GM23338 (cell line): ENCODE measurements at regions not wholly inside any gene's neighbourhood (a gene's known extent, or its start where the extent isn't known, plus 50 kb on each side); places are given as distances from the start of the nearest gene placed in this dataset.

Source experiments
- CTCF ChIP-seq, 2 experiments: fragments of 200-600 bp in 1 of 2; sonication (generic) in 1 of 2; conservative IDR thresholded peaks; 2 replicates each; pipeline versions ENCODE4 v1.5.1 to v1.6.1; 2016 to 2017; ENCODE audit warnings: antibody characterized with exemption in 2 of 2, low read depth in 2 of 2, mild to moderate bottlenecking in 2 of 2, moderate library complexity in 1 of 2
- ETS1 ChIP-seq: IDR thresholded peaks from 2 replicates; pipeline ENCODE4 v1.6.1; 2016; ENCODE audit warnings: antibody characterized with exemption
- EZH2 ChIP-seq: fragments of 200-600 bp; sonication (generic); IDR thresholded peaks from one replicate; pipeline ENCODE4 v1.8.0; 2017; ENCODE audit warnings: antibody characterized with exemption, mild to moderate bottlenecking, low read depth; ENCODE audit not compliant: unreplicated experiment
- EZH2phosphoT487 ChIP-seq: fragments of 200-600 bp; sonication (generic); IDR thresholded peaks from one replicate; pipeline ENCODE4 v1.8.1; 2018; ENCODE audit warnings: antibody characterized with exemption; ENCODE audit not compliant: unreplicated experiment
- JUNB ChIP-seq: IDR thresholded peaks from one replicate; pipeline ENCODE4 v1.6.1; 2016; ENCODE audit warnings: antibody characterized with exemption; ENCODE audit not compliant: unreplicated experiment
- NANOG ChIP-seq: IDR thresholded peaks from 2 replicates; pipeline ENCODE4 v1.6.1; 2016; ENCODE audit warnings: antibody characterized with exemption, borderline replicate concordance
- POLR2AphosphoS5 ChIP-seq: IDR thresholded peaks from 2 replicates; pipeline ENCODE4 v1.6.1; 2016; ENCODE audit warnings: antibody characterized with exemption, low read depth
- REST ChIP-seq: IDR thresholded peaks from one replicate; pipeline ENCODE4 v1.6.1; 2018; ENCODE audit warnings: antibody characterized with exemption; ENCODE audit not compliant: unreplicated experiment
- STAT1 ChIP-seq: IDR thresholded peaks from one replicate; pipeline ENCODE4 v1.6.1; 2016; ENCODE audit warnings: antibody characterized with exemption; ENCODE audit not compliant: unreplicated experiment
- ZNF114 ChIP-seq: fragments of 250-450 bp; sonication (Bioruptor Pico); IDR thresholded peaks from 2 replicates; pipeline ENCODE4 v1.5.0; 2020; ENCODE audit warnings: mild to moderate bottlenecking, moderate library complexity

DNA sequence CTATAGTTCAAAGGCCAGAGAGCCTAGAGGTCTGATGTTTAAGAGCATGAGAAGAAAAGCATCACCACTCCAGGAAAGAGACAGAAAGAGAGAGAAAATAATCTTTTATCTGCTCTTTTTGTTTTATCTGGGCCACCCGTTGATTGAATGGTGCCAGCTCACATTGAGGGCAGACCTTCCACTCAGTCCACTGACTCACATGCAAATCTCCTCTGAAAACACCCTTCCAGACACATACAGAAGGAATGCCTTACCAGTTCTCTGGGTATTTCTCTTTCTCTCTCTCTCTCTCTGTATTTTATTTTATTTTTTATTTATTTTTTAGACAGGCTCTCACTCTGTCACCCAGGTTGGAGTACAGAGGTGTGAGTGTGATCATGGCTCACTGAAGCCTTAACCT lies 252.5 kb downstream of the DTHD1 start:
- TF ChIP-seq JUNB, result no peak
- TF ChIP-seq CTCF (conservative IDR thresholded peaks at IDR 0.05; ENCODE audit: low read depth in 2 of 2), result no peak
- TF ChIP-seq REST, result no peak
- no peak for TF ChIP-seq POLR2AphosphoS5
- no peak for TF ChIP-seq STAT1
- TF ChIP-seq EZH2, result no peak
- TF ChIP-seq EZH2phosphoT487, result no peak
- no peak for TF ChIP-seq NANOG
- no peak for TF ChIP-seq ETS1
- no peak for TF ChIP-seq ZNF114 (CRISPR knock-in tag)
